Activated CD8-positive, alpha-beta memory T cell treated with anti-CD3 and anti-CD28 coated beads, Interleukin-2, amount 10 ng/mL, durations not matched to agents 7 days and 5 days (primary cell): ENCODE measurements at regions not wholly inside any gene's neighbourhood (a gene's known extent, or its start where the extent isn't known, plus 50 kb on each side); places are given as distances from the start of the nearest gene placed in this dataset.
A peak's percentile ranks its signal among the peaks of the same experiment; 100 is the strongest.
"Not testable (repeated sequence)": the region's sequence is repeated elsewhere in the genome, so short reads cannot be mapped to it uniquely, and the experiment has no call there.

Experiments
- ATAC-seq: fragments of 150-1000 bp; cut with Tn5 transposase; one replicate; pipeline ENCODE4 v1.10.0; 2021; ENCODE audit warnings: moderate library complexity
- CTCF ChIA-PET: fragments of 350-600 bp; sonication (Branson Sonifier 250); formaldehyde crosslinking; loops from one replicate; lab custom pipeline; 2021; ENCODE audit warnings: antibody characterized with exemption; lab: Charles Lee
- DNase-seq: peaks from one replicate; pipeline ENCODE4 v3.0.0-alpha.2; 2020
- H3K27ac Mint-ChIP-seq: one replicate; pipeline ENCODE4 v1.8.0; 2021; ENCODE audit warnings: mild to moderate bottlenecking, mixed read lengths
- H3K27me3 Mint-ChIP-seq: one replicate; pipeline ENCODE4 v1.8.0; 2021; ENCODE audit warnings: mixed read lengths
- H3K36me3 Mint-ChIP-seq: one replicate; pipeline ENCODE4 v1.8.0; 2021; ENCODE audit warnings: mild to moderate bottlenecking, mixed read lengths
- H3K4me1 Mint-ChIP-seq: one replicate; pipeline ENCODE4 v1.8.0; 2021; ENCODE audit warnings: mixed read lengths
- H3K4me3 Mint-ChIP-seq: one replicate; pipeline ENCODE4 v1.8.0; 2021; ENCODE audit warnings: mild to moderate bottlenecking, moderate library complexity, mixed read lengths
- H3K9me3 Mint-ChIP-seq: one replicate; pipeline ENCODE4 v1.8.0; 2022; ENCODE audit warnings: low read depth, mixed read lengths

DNA sequence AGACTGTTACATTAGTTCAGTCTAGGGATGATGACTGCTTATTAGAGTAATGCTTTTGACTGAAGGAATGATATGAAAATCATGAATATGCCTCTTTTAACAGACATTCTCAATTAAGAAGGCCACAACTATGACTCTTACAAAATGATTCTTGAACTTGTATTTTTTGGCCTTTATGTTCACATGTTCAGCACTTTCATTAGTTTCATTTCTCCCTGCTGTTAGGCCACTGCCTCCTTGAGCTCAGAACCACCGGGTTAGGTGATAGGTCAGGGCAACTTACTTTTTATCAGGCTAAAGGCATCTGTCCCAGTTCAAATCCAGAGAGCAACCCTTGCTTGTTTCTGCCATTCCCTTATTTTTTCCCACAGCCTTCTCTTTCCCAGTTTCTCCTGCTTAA is 235.2 kb upstream of the ELL2 start:
- ATAC-seq: no peak
- Mint-ChIP-seq H3K27ac (no peak overlapping the region), H3K4me3 (no peak overlapping the region), H3K36me3 (peaks cover 1% of the 10 kb centered on the region), H3K4me1 (no peaks in the 10 kb centered on the region), H3K9me3 (no peaks in the 10 kb centered on the region), H3K27me3 (peaks cover 19% of the 10 kb centered on the region)
- CTCF ChIA-PET: no interaction called here
- no peak for DNase-seq

DNA sequence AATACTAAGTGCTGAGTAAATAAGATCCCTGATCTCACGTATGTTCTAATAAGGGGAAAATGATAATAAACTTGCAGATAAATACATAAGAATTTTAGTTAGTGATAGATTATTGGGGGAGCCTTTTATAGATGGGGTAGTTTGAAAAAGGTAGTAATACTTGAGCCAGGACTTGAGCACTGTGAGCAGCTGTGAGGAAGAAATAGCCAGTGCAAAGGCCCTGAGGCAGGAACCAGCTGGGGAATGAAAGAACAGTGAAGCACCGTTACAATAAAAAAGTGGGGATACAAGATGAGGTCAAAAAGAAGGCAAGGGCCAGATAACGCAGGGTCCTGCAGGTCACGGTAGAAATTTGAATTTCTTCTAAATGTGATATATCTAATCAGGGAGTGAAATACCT is 234.8 kb upstream of the ELL2 start:
- CTCF ChIA-PET: no interaction called here
- ATAC-seq (no peak), DNase-seq (no peak)
- no peaks in the 10 kb centered on the region for H3K9me3 Mint-ChIP-seq
- H3K4me1 Mint-ChIP-seq: no peaks in the 10 kb centered on the region
- no peak overlapping the region for H3K27ac Mint-ChIP-seq
- H3K27me3 Mint-ChIP-seq: peaks cover 19% of the 10 kb centered on the region
- peaks cover 1% of the 10 kb centered on the region for H3K36me3 Mint-ChIP-seq
- H3K4me3 Mint-ChIP-seq: no peak overlapping the region

GRCh38 chr5:96195123-96195522 is 233.5 kb upstream of the ELL2 start:
- CTCF ChIA-PET: no interaction called here
- H3K27ac Mint-ChIP-seq: no peak overlapping the region
- no peak for DNase-seq
- H3K4me1 Mint-ChIP-seq: no peaks in the 10 kb centered on the region
- peaks cover 1% of the 10 kb centered on the region for H3K36me3 Mint-ChIP-seq
- peaks cover 19% of the 10 kb centered on the region for H3K27me3 Mint-ChIP-seq
- no peak for ATAC-seq
- H3K9me3 Mint-ChIP-seq: no peaks in the 10 kb centered on the region
- no peak overlapping the region for H3K4me3 Mint-ChIP-seq

DNA sequence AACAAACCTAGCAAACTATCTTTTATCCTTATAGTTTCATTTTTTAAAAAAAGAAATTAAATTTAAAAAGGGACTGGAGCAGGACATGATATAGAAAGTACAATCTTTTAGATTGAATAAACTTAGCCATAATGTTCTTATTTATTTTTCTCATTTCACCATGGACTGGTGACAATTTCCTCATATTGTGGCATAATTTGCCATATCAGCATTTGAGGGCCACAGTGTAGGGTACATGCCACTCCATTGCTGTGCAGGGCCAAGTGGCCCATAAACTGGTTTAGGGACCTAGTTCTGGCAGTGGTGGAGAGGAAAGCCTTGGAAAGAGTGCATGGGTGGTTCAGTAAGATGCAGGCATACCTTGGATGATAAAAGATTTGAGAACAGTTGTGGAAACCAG is 232.9 kb upstream of the ELL2 start:
- Mint-ChIP-seq H3K27me3 (peaks cover 19% of the 10 kb centered on the region), H3K9me3 (no peaks in the 10 kb centered on the region), H3K4me1 (no peaks in the 10 kb centered on the region), H3K36me3 (peaks cover 1% of the 10 kb centered on the region), H3K27ac (no peak overlapping the region), H3K4me3 (no peak overlapping the region)
- no peak for ATAC-seq
- no peak for DNase-seq
- CTCF ChIA-PET: no interaction called here

DNA sequence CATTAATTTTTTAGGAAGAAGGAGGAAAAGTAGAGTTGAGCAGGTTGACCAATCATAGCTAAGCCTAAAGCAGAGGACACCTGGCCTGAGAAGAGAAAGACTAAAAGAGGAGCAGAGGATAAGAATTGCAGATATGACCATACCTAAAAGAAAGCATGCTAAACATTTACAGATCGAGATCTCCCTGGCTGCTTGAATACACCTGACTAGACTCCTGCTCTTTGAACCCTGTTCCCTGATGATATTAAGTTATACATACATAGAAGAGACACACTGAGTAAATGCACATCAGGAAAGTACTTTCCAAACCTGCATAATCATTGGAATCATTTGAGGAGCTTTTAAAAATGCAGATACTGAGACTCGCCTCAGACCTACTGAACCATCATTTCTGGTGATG is 232.3 kb upstream of the ELL2 start:
- Mint-ChIP-seq H3K4me1 (no peaks in the 10 kb centered on the region), H3K9me3 (no peaks in the 10 kb centered on the region), H3K36me3 (peaks cover 1% of the 10 kb centered on the region), H3K4me3 (no peak overlapping the region), H3K27ac (no peak overlapping the region), H3K27me3 (peaks cover 24% of the 10 kb centered on the region)
- CTCF ChIA-PET: no interaction called here
- DNase-seq (no peak), ATAC-seq (no peak)

DNA sequence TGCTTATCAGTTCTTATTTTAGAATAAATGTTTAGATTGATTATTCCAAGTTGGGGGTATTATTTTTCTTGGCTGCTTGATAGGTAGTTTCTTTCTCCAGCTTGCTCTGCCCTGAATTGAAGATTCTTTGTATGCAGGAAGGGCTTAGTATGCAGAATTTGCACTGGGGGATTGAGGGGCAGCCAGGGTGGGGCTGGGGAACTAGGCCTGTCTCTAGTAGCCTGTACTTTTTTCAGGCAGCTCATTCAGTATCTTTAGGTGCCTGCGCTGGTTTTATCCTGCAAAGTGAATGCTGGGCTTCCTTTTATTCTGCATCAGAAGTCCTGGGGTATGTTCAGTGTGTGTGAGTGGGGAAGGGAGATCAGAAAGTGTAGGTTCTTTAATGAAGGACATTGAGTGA is 228.3 kb upstream of the ELL2 start:
- CTCF ChIA-PET: no interaction called here
- Mint-ChIP-seq H3K4me1 (no peaks in the 10 kb centered on the region), H3K27ac (no peak overlapping the region), H3K36me3 (peaks cover 2% of the 10 kb centered on the region), H3K27me3 (peaks cover 33% of the 10 kb centered on the region), H3K4me3 (no peak overlapping the region), H3K9me3 (no peaks in the 10 kb centered on the region)
- no peak for DNase-seq
- no peak for ATAC-seq

DNA sequence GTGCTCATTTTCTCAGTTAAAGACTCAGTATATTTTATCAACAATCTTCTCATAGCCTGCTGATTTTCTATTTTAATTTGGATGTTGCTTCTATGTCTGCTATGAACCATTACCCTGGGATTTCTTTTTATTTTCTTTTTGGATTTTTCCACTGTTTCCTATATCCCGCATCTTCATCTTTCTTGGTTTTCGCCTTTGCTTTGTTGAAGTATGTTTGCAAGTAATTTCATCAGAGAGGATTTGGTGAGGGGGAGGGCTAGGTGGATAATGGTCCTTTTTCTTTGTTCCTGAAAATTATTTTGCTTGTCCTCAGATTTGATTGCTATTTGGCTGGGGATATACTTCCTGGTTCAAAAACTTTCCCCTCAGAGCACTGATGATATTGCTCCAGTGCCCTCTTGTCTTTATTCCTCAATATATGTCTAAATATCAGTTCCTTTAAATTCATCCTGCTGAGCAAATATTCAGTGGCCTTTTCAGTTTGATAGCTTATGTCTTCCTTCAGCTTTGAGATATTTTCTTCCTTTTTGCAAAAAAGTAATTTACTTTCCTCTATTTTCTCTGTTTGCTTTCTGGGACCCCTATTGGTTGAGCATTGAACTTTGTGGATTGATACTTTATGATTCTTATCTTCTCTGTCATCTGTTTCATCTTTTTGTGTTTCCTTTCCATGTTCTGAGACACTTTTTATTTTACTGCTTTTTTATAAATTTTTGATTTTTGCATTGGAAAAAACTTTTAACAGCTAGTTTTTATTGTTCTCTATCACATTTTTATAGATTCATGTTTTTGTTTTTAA is 227.6 kb upstream of the ELL2 start:
- H3K4me1 Mint-ChIP-seq: no peaks in the 10 kb centered on the region
- peaks cover 2% of the 10 kb centered on the region for H3K36me3 Mint-ChIP-seq
- ATAC-seq (no peak), DNase-seq (no peak)
- H3K27me3 Mint-ChIP-seq: peaks cover 33% of the 10 kb centered on the region
- CTCF ChIA-PET: no interaction called here
- H3K27ac Mint-ChIP-seq: no peak overlapping the region
- H3K9me3 Mint-ChIP-seq: no peaks in the 10 kb centered on the region
- no peak overlapping the region for H3K4me3 Mint-ChIP-seq

- Mint-ChIP-seq H3K4me1 (no peaks in the 10 kb centered on the region), H3K27me3 (peaks cover 26% of the 10 kb centered on the region), H3K4me3 (no peak overlapping the region), H3K27ac (no peak overlapping the region), H3K36me3 (peaks cover 2% of the 10 kb centered on the region), H3K9me3 (peaks cover 2% of the 10 kb centered on the region)
- no peak for ATAC-seq
- CTCF ChIA-PET: no interaction called here
- no peak for DNase-seq
Measured at GRCh38 chr5:96187309-96188027, 225.8 kb upstream of the ELL2 start.

GRCh38 chr5:96184510-96184909 is 222.9 kb upstream of the ELL2 start:
- H3K27me3 Mint-ChIP-seq: peaks cover 23% of the 10 kb centered on the region
- H3K4me1 Mint-ChIP-seq, H3K27ac Mint-ChIP-seq, DNase-seq, H3K4me3 Mint-ChIP-seq, H3K9me3 Mint-ChIP-seq, CTCF ChIA-PET, ATAC-seq, H3K36me3 Mint-ChIP-seq: not testable (repeated sequence)

- no peak overlapping the region for H3K4me3 Mint-ChIP-seq
- ATAC-seq (no peak), DNase-seq (no peak)
- peaks cover 8% of the 10 kb centered on the region for H3K4me1 Mint-ChIP-seq
- H3K9me3 Mint-ChIP-seq: peaks cover 5% of the 10 kb centered on the region
- H3K36me3 Mint-ChIP-seq: peaks cover 8% of the 10 kb centered on the region
- no peak overlapping the region for H3K27ac Mint-ChIP-seq
- CTCF ChIA-PET: no interaction called here
- H3K27me3 Mint-ChIP-seq: peaks cover 10% of the 10 kb centered on the region
Measured at GRCh38 chr5:96180684-96181435, 219.2 kb upstream of the ELL2 start.

- Mint-ChIP-seq H3K4me3 (no peak overlapping the region), H3K27ac (peak overlapping the region; percentile 22), H3K9me3 (peaks cover 6% of the 10 kb centered on the region), H3K4me1 (peaks cover 8% of the 10 kb centered on the region), H3K36me3 (peaks cover 8% of the 10 kb centered on the region), H3K27me3 (peaks cover 11% of the 10 kb centered on the region)
- CTCF ChIA-PET: no interaction called here
- DNase-seq (peak; percentile 43), ATAC-seq (peak; percentile 71)
Measured at GRCh38 chr5:96177303-96177869, 215.7 kb upstream of the ELL2 start.

DNA sequence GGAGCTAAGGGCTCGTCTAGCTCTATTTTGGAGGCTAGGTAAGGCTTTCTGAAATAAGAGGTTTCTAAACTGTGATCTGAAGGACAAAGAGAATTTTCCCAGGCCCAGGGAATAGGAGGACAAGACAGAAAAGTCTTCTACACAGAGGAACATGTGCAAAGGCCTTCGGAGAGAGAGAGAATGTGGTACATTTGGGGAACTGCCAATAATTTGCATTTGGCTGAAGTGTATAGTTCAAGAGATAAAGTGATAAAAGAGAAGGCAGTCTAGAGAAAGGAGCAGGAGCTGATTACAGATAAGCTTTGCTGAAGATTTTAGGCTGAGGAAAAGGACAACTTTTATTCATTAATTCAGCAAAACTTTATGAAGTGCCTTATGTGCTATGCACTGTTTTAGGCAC is 214.4 kb upstream of the ELL2 start:
- Mint-ChIP-seq H3K27me3 (peaks cover 11% of the 10 kb centered on the region), H3K36me3 (peaks cover 8% of the 10 kb centered on the region), H3K4me3 (no peak overlapping the region), H3K27ac (no peak overlapping the region), H3K9me3 (peaks cover 6% of the 10 kb centered on the region), H3K4me1 (peaks cover 8% of the 10 kb centered on the region)
- CTCF ChIA-PET: no interaction called here
- ATAC-seq (no peak), DNase-seq (no peak)

DNA sequence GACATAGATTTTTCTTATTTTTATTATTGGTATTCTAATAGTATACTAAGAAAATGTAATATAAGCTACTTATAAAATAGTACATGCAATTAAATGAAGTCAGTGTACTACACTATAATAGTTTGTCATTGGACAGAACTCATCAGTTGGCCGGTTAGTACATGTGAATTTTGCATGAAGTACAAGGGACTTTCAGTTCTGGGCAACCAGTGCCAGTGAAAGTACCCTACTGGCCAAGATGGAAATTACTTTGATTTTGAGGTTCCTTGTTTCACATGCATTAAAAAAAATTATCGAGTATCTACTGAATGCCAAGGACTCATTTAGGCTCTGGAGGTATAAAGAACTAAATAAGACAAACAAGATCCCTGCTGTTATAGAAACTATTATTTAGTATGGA is 213.4 kb upstream of the ELL2 start:
- no peak for ATAC-seq
- H3K36me3 Mint-ChIP-seq: peaks cover 8% of the 10 kb centered on the region
- peaks cover 6% of the 10 kb centered on the region for H3K9me3 Mint-ChIP-seq
- H3K27ac Mint-ChIP-seq: no peak overlapping the region
- CTCF ChIA-PET: no interaction called here
- peaks cover 11% of the 10 kb centered on the region for H3K27me3 Mint-ChIP-seq
- H3K4me1 Mint-ChIP-seq: peaks cover 8% of the 10 kb centered on the region
- no peak overlapping the region for H3K4me3 Mint-ChIP-seq
- no peak for DNase-seq
